Adrenal gland (tissue), 9 donors: ENCODE measurements at regions not wholly inside any gene's neighbourhood (a gene's known extent, or its start where the extent isn't known, plus 50 kb on each side); places are given as distances from the start of the nearest gene placed in this dataset.

Source experiments
- DNase-seq, 7 donors: peaks; one replicate each; pipeline ENCODE4 v3.0.0-alpha.2; 2019 to 2020
- H3K27ac ChIP-seq, 5 donors: fragments of 200-600 bp; sonication (generic) in 4 of 5; 1 replicate in 3 of 5; 2 replicates in 2 of 5; pipeline versions ENCODE4 v1.5.1 to v1.8.0; 2016 to 2020; ENCODE audit warnings: mild to moderate bottlenecking in 1 of 5
- H3K27me3 ChIP-seq: fragments of 200-600 bp; 2 replicates; pipeline ENCODE4 v1.8.0; 2021
- H3K36me3 ChIP-seq, 2 donors: fragments of 200-600 bp; replicated peaks in 1 of 2; 1 replicate in 1 of 2; 2 replicates in 1 of 2; pipeline versions ENCODE4 v1.5.1 to v1.8.0; 2018 to 2022
- H3K4me1 ChIP-seq, 2 donors: fragments of 200-600 bp; replicated peaks in 1 of 2; 1 replicate in 1 of 2; 2 replicates in 1 of 2; pipeline versions ENCODE4 v1.5.1 to v1.8.0; 2018 to 2021
- H3K4me3 ChIP-seq, 4 donors: fragments of 200-600 bp; sonication (generic) in 3 of 4; one replicate each; pipeline ENCODE4 v1.5.1; 2016 to 2018
- H3K9me3 ChIP-seq, 3 donors: fragments of 200-600 bp; sonication (generic) in 1 of 3; replicated peaks in 1 of 3; 1 replicate in 2 of 3; 2 replicates in 1 of 3; pipeline versions ENCODE4 v1.5.1 to v1.8.0; 2016 to 2021
- POLR2A ChIP-seq, 2 donors: fragments of 450-650 bp; IDR thresholded peaks; one replicate each; pipeline ENCODE4 v1.6.1; 2017; ENCODE audit warnings: antibody characterized with exemption in 2 of 2, mild to moderate bottlenecking in 2 of 2, moderate library complexity in 1 of 2
- WGBS, 4 donors: extraction: QIAGEN DNeasy Blood & Tissue Kit in 2 of 4; methylation state at CpG; one replicate each; pipeline versions ENCODE4 v1.1.5 to v1.1.7; 2013 to 2017; 5-methylcytosine and 5-hydroxymethylcytosine counted together
- intact Hi-C, 2 donors: fragments of 100-400 bp; cut with DNase I; formaldehyde crosslinking; loops; one replicate each; pipeline versions ENCODE4 v1.14.1 to v1.15.0; 2022 to 2023
- TF ChIP-seq, protein P1 (sequence below), 6 experiments: fragments of 450-650 bp in 4 of 6; fragments of 200-600 bp in 2 of 6; sonication (generic) in 1 of 6; IDR thresholded peaks; 1 replicate in 5 of 6; 2 replicates in 1 of 6; pipeline versions ENCODE4 v1.5.1 to v1.8.0; 2016 to 2021; ENCODE audit warnings: antibody characterized with exemption in 6 of 6, mild to moderate bottlenecking in 2 of 6, moderate library complexity in 1 of 6
- donor health status: healthy with polysubstance abuse.
- donor health status: Bipolar disorder and iron deficiency.
- donor health status: DM: yes; HTN: yes; CAD: no.
- donor health status: DM: no; HTN: no; CAD: no.
- donor health status: DM: no; HTN: no; CAD: no.

DNA sequence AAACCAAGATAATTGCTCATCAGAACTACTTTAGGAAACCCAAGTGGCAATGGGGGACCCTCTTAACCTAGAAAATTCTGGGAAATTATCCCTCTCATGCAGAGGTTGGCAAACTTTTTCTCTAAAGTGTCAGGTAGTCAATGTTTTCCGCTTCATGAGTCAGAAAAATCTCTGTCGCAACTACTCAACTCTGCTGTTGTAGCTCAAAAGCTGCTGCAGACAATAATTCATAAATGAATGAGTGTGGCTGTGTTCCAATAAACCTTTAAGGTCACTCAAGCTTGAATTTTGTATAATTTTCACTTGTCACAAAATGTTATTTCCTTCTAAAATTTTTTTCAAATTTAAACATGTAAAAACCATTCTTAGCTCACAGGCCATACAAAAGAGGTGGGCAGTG lies 193.4 kb upstream of the MID1 start:
- Histone ChIP-seq H3K27ac (no peak overlapping the region), H3K36me3 (no peaks in the 10 kb centered on the region), H3K4me1 (no peaks in the 10 kb centered on the region), H3K4me3 (no peak overlapping the region), H3K27me3 (no peaks in the 10 kb centered on the region), H3K9me3 (no peaks in the 10 kb centered on the region)
- intact Hi-C loops = no loop called here
- no peak for DNase-seq
- TF ChIP-seq, protein P1, sequence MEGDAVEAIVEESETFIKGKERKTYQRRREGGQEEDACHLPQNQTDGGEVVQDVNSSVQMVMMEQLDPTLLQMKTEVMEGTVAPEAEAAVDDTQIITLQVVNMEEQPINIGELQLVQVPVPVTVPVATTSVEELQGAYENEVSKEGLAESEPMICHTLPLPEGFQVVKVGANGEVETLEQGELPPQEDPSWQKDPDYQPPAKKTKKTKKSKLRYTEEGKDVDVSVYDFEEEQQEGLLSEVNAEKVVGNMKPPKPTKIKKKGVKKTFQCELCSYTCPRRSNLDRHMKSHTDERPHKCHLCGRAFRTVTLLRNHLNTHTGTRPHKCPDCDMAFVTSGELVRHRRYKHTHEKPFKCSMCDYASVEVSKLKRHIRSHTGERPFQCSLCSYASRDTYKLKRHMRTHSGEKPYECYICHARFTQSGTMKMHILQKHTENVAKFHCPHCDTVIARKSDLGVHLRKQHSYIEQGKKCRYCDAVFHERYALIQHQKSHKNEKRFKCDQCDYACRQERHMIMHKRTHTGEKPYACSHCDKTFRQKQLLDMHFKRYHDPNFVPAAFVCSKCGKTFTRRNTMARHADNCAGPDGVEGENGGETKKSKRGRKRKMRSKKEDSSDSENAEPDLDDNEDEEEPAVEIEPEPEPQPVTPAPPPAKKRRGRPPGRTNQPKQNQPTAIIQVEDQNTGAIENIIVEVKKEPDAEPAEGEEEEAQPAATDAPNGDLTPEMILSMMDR (IDR thresholded peaks at IDR 0.05) = no peak
- no peak for TF ChIP-seq POLR2A (IDR thresholded peaks at IDR 0.05)
- WGBS, 4 donors = 51 to 70% (median 55%) methylated on average over 2 of the region's 2 CpGs

- Histone ChIP-seq H3K9me3 (no peaks in the 10 kb centered on the region), H3K4me3 (no peak overlapping the region), H3K36me3 (no peaks in the 10 kb centered on the region), H3K27me3 (no peaks in the 10 kb centered on the region), H3K27ac (no peak overlapping the region), H3K4me1 (no peaks in the 10 kb centered on the region)
- DNase-seq = no peak
- TF ChIP-seq, protein P1 (IDR thresholded peaks at IDR 0.05) = no peak
- no peak for TF ChIP-seq POLR2A (IDR thresholded peaks at IDR 0.05)
- intact Hi-C loops = no loop called here
Observed at GRCh38 chrX:10818651-10819050, 198.3 kb upstream of the MID1 start.

DNA sequence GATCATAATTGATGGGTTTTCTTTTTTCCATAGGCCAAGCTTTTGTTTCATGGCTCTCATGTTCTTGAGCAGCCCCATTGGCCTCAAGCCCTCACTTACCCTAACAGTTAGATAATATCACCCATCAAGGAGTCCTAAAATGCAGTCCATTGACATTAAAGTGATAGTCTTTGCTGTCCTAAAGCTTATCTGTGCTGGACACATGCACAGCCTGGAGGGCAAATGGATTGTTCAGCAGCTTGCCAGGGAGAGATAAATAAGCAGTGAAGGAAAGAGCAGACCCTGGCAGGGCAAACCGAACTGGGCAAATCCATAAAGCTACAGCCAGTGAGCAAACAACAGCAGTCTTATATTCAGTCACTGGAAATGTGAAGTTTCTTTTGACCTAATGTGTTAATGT lies 199.6 kb upstream of the MID1 start:
- Histone ChIP-seq H3K4me3 (no peak overlapping the region), H3K4me1 (no peaks in the 10 kb centered on the region), H3K27ac (no peak overlapping the region), H3K36me3 (no peaks in the 10 kb centered on the region), H3K9me3 (no peaks in the 10 kb centered on the region), H3K27me3 (no peaks in the 10 kb centered on the region)
- intact Hi-C loops = no loop called here
- 53 to 78% (median 70%) methylated on average over 1 of the region's 1 CpG for WGBS, 4 donors
- no peak for TF ChIP-seq POLR2A (IDR thresholded peaks at IDR 0.05)
- TF ChIP-seq, protein P1 (IDR thresholded peaks at IDR 0.05) = no peak
- no peak for DNase-seq

GRCh38 chrX:10821293-10821692 lies 200.9 kb upstream of the MID1 start:
- H3K9me3 ChIP-seq = no peaks in the 10 kb centered on the region
- H3K4me3 ChIP-seq = no peak overlapping the region
- H3K27me3 ChIP-seq = no peaks in the 10 kb centered on the region
- H3K27ac ChIP-seq = no peak overlapping the region
- no peak for DNase-seq
- intact Hi-C loops = no loop called here
- no peaks in the 10 kb centered on the region for H3K36me3 ChIP-seq
- TF ChIP-seq POLR2A (IDR thresholded peaks at IDR 0.05) = no peak
- TF ChIP-seq, protein P1 (IDR thresholded peaks at IDR 0.05) = no peak
- no peaks in the 10 kb centered on the region for H3K4me1 ChIP-seq
- 71 to 86% (median 79%) methylated on average over 3 of the region's 3 CpGs for WGBS, 4 donors
